Medulla oblongata (tissue), 1 donor: ENCODE measurements at regions not wholly inside any gene's neighbourhood (a gene's known extent, or its start where the extent isn't known, plus 50 kb on each side); places are given as distances from the start of the nearest gene placed in this dataset.

ENCODE experiments used
- DNase-seq: peaks from one replicate; pipeline ENCODE4 v3.0.0-alpha.2; 2015; ENCODE audit errors: extremely low spot score

GRCh38 chrX:109312757-109313156, 169.1 kb downstream of the GUCY2F start:
- no peak for DNase-seq

- DNase-seq, result no peak
Observed at GRCh38 chrX:109310031-109310430, 171.9 kb downstream of the GUCY2F start.

- no peak for DNase-seq
Observed at GRCh38 chrX:109301177-109301576, 180.7 kb downstream of the GUCY2F start.

- DNase-seq, result no peak
Observed at GRCh38 chrX:109300415-109300814, 181.5 kb downstream of the GUCY2F start.

GRCh38 chrX:109299091-109299490, 182.8 kb downstream of the GUCY2F start:
- no peak for DNase-seq

GRCh38 chrX:109294097-109294814, 187.6 kb downstream of the GUCY2F start:
- no peak for DNase-seq

- DNase-seq, result no peak
Observed at GRCh38 chrX:109283870-109284269, 198.0 kb downstream of the GUCY2F start.

GRCh38 chrX:109281483-109282275, 200.2 kb downstream of the GUCY2F start:
- DNase-seq, result peak; percentile 3

- DNase-seq, result no peak
Observed at GRCh38 chrX:109274806-109275205, 207.1 kb downstream of the GUCY2F start.

- DNase-seq, result no peak
Observed at GRCh38 chrX:109270580-109271484, 211.1 kb downstream of the GUCY2F start.

- no peak for DNase-seq
Observed at GRCh38 chrX:109268340-109268739, 213.5 kb downstream of the GUCY2F start.

- DNase-seq, result no peak
Observed at GRCh38 chrX:109266034-109266433, 215.9 kb downstream of the GUCY2F start.

- no peak for DNase-seq
Observed at GRCh38 chrX:109264878-109265277, 217.0 kb downstream of the GUCY2F start.

- DNase-seq, result no peak
Observed at GRCh38 chrX:109261279-109261678, 220.6 kb downstream of the GUCY2F start.

GRCh38 chrX:109252789-109253188, 229.1 kb downstream of the GUCY2F start:
- DNase-seq, result no peak

- no peak for DNase-seq
Observed at GRCh38 chrX:109218761-109219160, 263.1 kb downstream of the GUCY2F start.

- no peak for DNase-seq
Observed at GRCh38 chrX:109199726-109200125, 282.2 kb downstream of the GUCY2F start.

GRCh38 chrX:109190542-109190941, 291.3 kb downstream of the GUCY2F start:
- DNase-seq, result no peak

GRCh38 chrX:109187473-109188168, 294.3 kb downstream of the GUCY2F start:
- DNase-seq, result no peak

- no peak for DNase-seq
Observed at GRCh38 chrX:109186939-109187338, 294.9 kb downstream of the GUCY2F start.

GRCh38 chrX:109184506-109185139, 297.3 kb downstream of the GUCY2F start:
- no peak for DNase-seq
